IMR-90 (cell line): ENCODE measurements at regions not wholly inside any gene's neighbourhood (a gene's known extent, or its start where the extent isn't known, plus 50 kb on each side); places are given as distances from the start of the nearest gene placed in this dataset.

Experiments
- ATAC-seq: fragments of 200-7000 bp; cut with Tn5 transposase; 2 replicates; pipeline ENCODE4 v1.9.1; 2020; ENCODE audit warnings: low read depth, mild to moderate bottlenecking, moderate library complexity
- BruUV-seq: library from RNA; stranded (reverse); fragments of 400-500 nt; replicated peaks from 2 replicates; lab custom pipeline; 2021; lab: Mats Ljungman, UMichigan
- CTCF ChIA-PET: fragments of 300-600 bp; formaldehyde crosslinking; extraction: SDS; loops from one replicate; lab custom pipeline; 2021; ENCODE audit warnings: antibody characterized with exemption; lab: Yijun Ruan, JAX
- POLR2A ChIA-PET: fragments of 300-600 bp; sonication (Branson Sonifier 250); formaldehyde crosslinking; loops from one replicate; lab custom pipeline; 2022; ENCODE audit warnings: antibody characterized with exemption; ENCODE audit not compliant: unreplicated experiment; lab: Charles Lee
- DNase-seq: peaks from one replicate; pipeline ENCODE4 v3.0.0; 2013
- H2AFZ ChIP-seq: replicated peaks from 2 replicates; pipeline ENCODE3; 2013; ENCODE audit warnings: low read length, mild to moderate bottlenecking; ENCODE audit not compliant: poor library complexity
- H2AK5ac ChIP-seq: 2 replicates; pipeline ENCODE4 v1.6.1; 2013; ENCODE audit warnings: low read depth, low read length, inconsistent platforms
- H2AK9ac ChIP-seq: replicated peaks from 2 replicates; pipeline ENCODE3; 2013; ENCODE audit warnings: mild to moderate bottlenecking, low read depth, low read length, moderate library complexity; ENCODE audit not compliant: poor library complexity
- H2BK120ac ChIP-seq: 2 replicates; pipeline ENCODE4 v1.6.1; 2013; ENCODE audit warnings: low read depth, low read length, inconsistent platforms
- H2BK15ac ChIP-seq: 3 replicates; pipeline ENCODE4 v1.6.1; 2013; ENCODE audit warnings: low read depth, low read length, inconsistent platforms
- H2BK20ac ChIP-seq: 2 replicates; pipeline ENCODE4 v1.6.1; 2013; ENCODE audit warnings: low read depth, mild to moderate bottlenecking, inconsistent platforms, low read length, moderate library complexity
- H2BK5ac ChIP-seq: 2 replicates; pipeline ENCODE4 v1.6.1; 2013; ENCODE audit warnings: mild to moderate bottlenecking, low read depth, low read length, inconsistent platforms; ENCODE audit not compliant: poor library complexity, severe bottlenecking
- H3K14ac ChIP-seq: replicated peaks from 2 replicates; pipeline ENCODE4 v1.6.1; 2013; ENCODE audit warnings: low read depth, low read length, inconsistent platforms
- H3K18ac ChIP-seq: 2 replicates; pipeline ENCODE4 v1.6.1; 2013; ENCODE audit warnings: low read depth, low read length, control low read depth
- H3K23ac ChIP-seq: 2 replicates; pipeline ENCODE4 v1.6.1; 2013; ENCODE audit warnings: low read depth, low read length, inconsistent platforms
- H3K27ac ChIP-seq: 2 replicates; pipeline ENCODE4 v1.5.1; 2013; ENCODE audit warnings: mild to moderate bottlenecking, control low read depth, low read length; ENCODE audit not compliant: insufficient read depth
- H3K27me3 ChIP-seq: 2 replicates; pipeline ENCODE4 v1.6.1; 2013; ENCODE audit warnings: low read length; ENCODE audit not compliant: control insufficient read depth, insufficient read depth
- H3K36me3 ChIP-seq: 2 replicates; pipeline ENCODE4 v1.6.1; 2013; ENCODE audit warnings: low read length, mixed read lengths; ENCODE audit not compliant: control insufficient read depth, insufficient read depth
- H3K4ac ChIP-seq: 2 replicates; pipeline ENCODE4 v1.6.1; 2013; ENCODE audit warnings: low read depth, low read length, inconsistent platforms
- H3K4me1 ChIP-seq: 2 replicates; pipeline ENCODE4 v1.6.1; 2013; ENCODE audit warnings: low read length, mixed read lengths; ENCODE audit not compliant: control insufficient read depth, insufficient read depth
- H3K4me2 ChIP-seq: 2 replicates; pipeline ENCODE4 v1.6.1; 2013; ENCODE audit warnings: low read depth, mild to moderate bottlenecking, control low read depth, low read length, moderate library complexity
- H3K4me3 ChIP-seq: 2 replicates; pipeline ENCODE4 v1.5.1; 2013; ENCODE audit warnings: low read depth, mild to moderate bottlenecking, control low read depth, low read length, moderate library complexity; ENCODE audit not compliant: insufficient read depth
- H3K56ac ChIP-seq: 2 replicates; pipeline ENCODE4 v1.6.1; 2013; ENCODE audit warnings: low read length, inconsistent platforms; ENCODE audit not compliant: insufficient read depth; ENCODE audit errors: extremely low read depth
- H3K79me1 ChIP-seq, 2 experiments: 2 replicates each; pipeline ENCODE4 v1.6.1; 2013; ENCODE audit warnings: low read length in 2 of 2, inconsistent platforms in 1 of 2, low read depth in 1 of 2
- H3K9ac ChIP-seq: 2 replicates; pipeline ENCODE4 v1.6.1; 2013; ENCODE audit warnings: low read depth, low read length, control low read depth
- H3K9me1 ChIP-seq: 2 replicates; pipeline ENCODE4 v1.6.1; 2013; ENCODE audit warnings: low read length, inconsistent platforms; ENCODE audit not compliant: insufficient read depth
- H3K9me3 ChIP-seq: 2 replicates; pipeline ENCODE4 v1.6.1; 2013; ENCODE audit warnings: low read length; ENCODE audit not compliant: control insufficient read depth, insufficient read depth
- H4K20me1 ChIP-seq: 2 replicates; pipeline ENCODE4 v1.6.1; 2013; ENCODE audit warnings: low read length, inconsistent platforms; ENCODE audit not compliant: insufficient read depth
- H4K5ac ChIP-seq: 2 replicates; pipeline ENCODE4 v1.6.1; 2013; ENCODE audit warnings: mild to moderate bottlenecking, low read depth, low read length, control low read depth
- H4K8ac ChIP-seq, 2 experiments: 2 replicates each; pipeline ENCODE4 v1.6.1; 2013; ENCODE audit warnings: low read depth in 2 of 2, low read length in 2 of 2, control low read depth in 1 of 2, inconsistent platforms in 1 of 2
- H4K91ac ChIP-seq: 2 replicates; pipeline ENCODE4 v1.6.1; 2013; ENCODE audit warnings: low read depth, low read length, inconsistent platforms; ENCODE audit not compliant: insufficient read depth
- BHLHE40 ChIP-seq: fragments of 150-350 bp; IDR thresholded peaks from 2 replicates; pipeline ENCODE4 v1.6.1; 2016; ENCODE audit warnings: mild to moderate bottlenecking, low read depth, low read length
- FOS ChIP-seq: fragments of 150-350 bp; IDR thresholded peaks from 2 replicates; pipeline ENCODE4 v1.6.1; 2016; ENCODE audit warnings: low read depth, low read length
- NFE2L2 ChIP-seq: fragments of 150-350 bp; IDR thresholded peaks from 2 replicates; pipeline ENCODE4 v1.6.1; 2016; ENCODE audit warnings: low read depth, mild to moderate bottlenecking, low read length
- POLR2A ChIP-seq: IDR thresholded peaks from 2 replicates; pipeline ENCODE4 v1.6.1; 2012; ENCODE audit warnings: mild to moderate bottlenecking, low read depth, low read length
- RCOR1 ChIP-seq: IDR thresholded peaks from 2 replicates; pipeline ENCODE4 v1.6.1; 2012; ENCODE audit warnings: mild to moderate bottlenecking, low read length, improper control_type of control experiment; ENCODE audit not compliant: insufficient replicate concordance
- SMC3 ChIP-seq: fragments of 150-350 bp; IDR thresholded peaks from 2 replicates; pipeline ENCODE4 v1.6.1; 2016; ENCODE audit warnings: low read depth, mild to moderate bottlenecking, antibody characterized with exemption, low read length, moderate library complexity
- USF2 ChIP-seq: fragments of 150-350 bp; IDR thresholded peaks from 2 replicates; pipeline ENCODE4 v1.6.1; 2017; ENCODE audit warnings: mild to moderate bottlenecking, antibody characterized with exemption, low read length, low read depth
- WGBS, 2 experiments: methylation state at CpG; one replicate each; pipeline versions ENCODE4 v1.1.5 to v1.1.7; 2013; ENCODE audit warnings: missing lambda C conversion rate in 2 of 2; ENCODE audit not compliant: insufficient read length in 1 of 2; ENCODE audit errors: extremely low coverage in 2 of 2; 5-methylcytosine and 5-hydroxymethylcytosine counted together
- dilution Hi-C: fragments of 300-500 bp; cut with HindIII; formaldehyde crosslinking; loops from one replicate; pipeline ENCODE4 v1.14.3; 2018; ENCODE audit warnings: low sequenced_read_pairs; ENCODE audit not compliant: unreplicated experiment
- in situ Hi-C: fragments of 300-500 bp; cut with MboI; formaldehyde crosslinking; loops from 3 replicates; pipeline ENCODE4 v1.14.3; 2019; ENCODE audit warnings: low sequenced_read_pairs, inconsistent platforms, mixed read lengths
- intact Hi-C: fragments of 100-400 bp; cut with micrococcal nuclease; formaldehyde crosslinking; loops from 2 replicates; pipeline ENCODE4 v1.10.0; 2022
- TF ChIP-seq, protein P1 (sequence below): conservative IDR thresholded peaks from 2 replicates; pipeline ENCODE4 v1.5.1; 2012; ENCODE audit warnings: mild to moderate bottlenecking, low read depth, low read length, improper control_type of control experiment

GRCh38 chr1:17995480-17995879, 112.1 kb upstream of the IGSF21 start:
- Histone ChIP-seq H2BK20ac (no peak overlapping the region), H2AK9ac (no peak overlapping the region), H3K4me3 (no peak overlapping the region), H4K8ac (no peak overlapping the region), H3K4me1 (no peaks in the 10 kb centered on the region), H3K27ac (no peak overlapping the region), H3K14ac (no peak overlapping the region), H3K27me3 (no peaks in the 10 kb centered on the region), H2BK5ac (no peak overlapping the region), H2BK120ac (no peak overlapping the region), H3K36me3 (no peaks in the 10 kb centered on the region), H3K79me1 (no peaks in the 10 kb centered on the region), H3K4me2 (no peak overlapping the region), H3K9ac (no peak overlapping the region), H3K18ac (no peak overlapping the region), H3K9me1 (no peaks in the 10 kb centered on the region), H2AK5ac (no peak overlapping the region), H4K5ac (no peak overlapping the region), H3K23ac (no peak overlapping the region), H4K91ac (no peak overlapping the region), H3K56ac (no peak overlapping the region), H4K20me1 (no peaks in the 10 kb centered on the region), H3K9me3 (no peaks in the 10 kb centered on the region), H3K4ac (no peak overlapping the region), H2AFZ (no peak overlapping the region), H2BK15ac (no peak overlapping the region)
- dilution Hi-C loops: no loop called here
- ATAC-seq (no peak), DNase-seq (no peak)
- intact Hi-C loops: no loop called here
- in situ Hi-C loops: no loop called here
- TF ChIP-seq, protein P1, sequence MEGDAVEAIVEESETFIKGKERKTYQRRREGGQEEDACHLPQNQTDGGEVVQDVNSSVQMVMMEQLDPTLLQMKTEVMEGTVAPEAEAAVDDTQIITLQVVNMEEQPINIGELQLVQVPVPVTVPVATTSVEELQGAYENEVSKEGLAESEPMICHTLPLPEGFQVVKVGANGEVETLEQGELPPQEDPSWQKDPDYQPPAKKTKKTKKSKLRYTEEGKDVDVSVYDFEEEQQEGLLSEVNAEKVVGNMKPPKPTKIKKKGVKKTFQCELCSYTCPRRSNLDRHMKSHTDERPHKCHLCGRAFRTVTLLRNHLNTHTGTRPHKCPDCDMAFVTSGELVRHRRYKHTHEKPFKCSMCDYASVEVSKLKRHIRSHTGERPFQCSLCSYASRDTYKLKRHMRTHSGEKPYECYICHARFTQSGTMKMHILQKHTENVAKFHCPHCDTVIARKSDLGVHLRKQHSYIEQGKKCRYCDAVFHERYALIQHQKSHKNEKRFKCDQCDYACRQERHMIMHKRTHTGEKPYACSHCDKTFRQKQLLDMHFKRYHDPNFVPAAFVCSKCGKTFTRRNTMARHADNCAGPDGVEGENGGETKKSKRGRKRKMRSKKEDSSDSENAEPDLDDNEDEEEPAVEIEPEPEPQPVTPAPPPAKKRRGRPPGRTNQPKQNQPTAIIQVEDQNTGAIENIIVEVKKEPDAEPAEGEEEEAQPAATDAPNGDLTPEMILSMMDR: no peak
- no peak for TF ChIP-seq BHLHE40
- TF ChIP-seq SMC3: no peak
- TF ChIP-seq NFE2L2: no peak
- no peak for TF ChIP-seq USF2
- no peak for TF ChIP-seq POLR2A
- TF ChIP-seq RCOR1: no peak
- no peak for TF ChIP-seq FOS
- CTCF ChIA-PET: no interaction called here
- POLR2A ChIA-PET: no interaction called here
- no CpG with 5 or more reads among the region's 1 CpG for WGBS, 2 experiments
- BruUV-seq: no TSS peak
